A673 (cell line): ENCODE measurements at regions not wholly inside any gene's neighbourhood (a gene's known extent, or its start where the extent isn't known, plus 50 kb on each side); places are given as distances from the start of the nearest gene placed in this dataset.

Source experiments
- BruUV-seq: library from RNA; stranded (reverse); fragments of 400-500 nt; replicated peaks from 2 replicates; lab custom pipeline; 2021; lab: Mats Ljungman, UMichigan
- CTCF ChIA-PET: fragments of 300-600 bp; sonication (Branson Sonifier 250); formaldehyde crosslinking; loops from one replicate; lab custom pipeline; 2022; ENCODE audit warnings: antibody characterized with exemption; lab: Charles Lee
- POLR2A ChIA-PET: fragments of 300-600 bp; sonication (Branson Sonifier 250); formaldehyde crosslinking; loops from one replicate; lab custom pipeline; 2022; ENCODE audit warnings: antibody characterized with exemption; ENCODE audit not compliant: low non-redundant PET; lab: Charles Lee
- DNase-seq: peaks from one replicate; pipeline ENCODE4 v3.0.0-alpha.2; 2015; ENCODE audit warnings: low spot score
- H3K27ac ChIP-seq: fragments of 200-600 bp; sonication (generic); 2 replicates; pipeline ENCODE4 v1.5.1; 2016; ENCODE audit warnings: mixed run types, low read depth, mild to moderate bottlenecking, mixed read lengths, antibody characterized with exemption, low read length; ENCODE audit not compliant: poor library complexity, severe bottlenecking
- H3K27me3 ChIP-seq: fragments of 200-600 bp; sonication (generic); replicated peaks from 2 replicates; pipeline ENCODE4 v1.6.1; 2017; ENCODE audit warnings: mixed run types, low read depth, mild to moderate bottlenecking, mixed read lengths, antibody characterized with exemption, low read length; ENCODE audit not compliant: insufficient read depth, poor library complexity
- H3K36me3 ChIP-seq: fragments of 200-600 bp; sonication (generic); 2 replicates; pipeline ENCODE4 v1.6.1; 2016; ENCODE audit warnings: mixed run types, mild to moderate bottlenecking, mixed read lengths, antibody characterized with exemption, low read length; ENCODE audit not compliant: insufficient read depth, poor library complexity, severe bottlenecking
- H3K4me1 ChIP-seq: fragments of 200-600 bp; sonication (generic); 2 replicates; pipeline ENCODE4 v1.6.1; 2017; ENCODE audit warnings: mixed run types, mild to moderate bottlenecking, mixed read lengths, antibody characterized with exemption, low read length; ENCODE audit not compliant: insufficient read depth, poor library complexity, severe bottlenecking
- H3K4me3 ChIP-seq: fragments of 200-600 bp; sonication (generic); 2 replicates; pipeline ENCODE4 v1.5.1; 2016; ENCODE audit warnings: low read depth, mixed run types, mild to moderate bottlenecking, mixed read lengths, low read length; ENCODE audit not compliant: poor library complexity, severe bottlenecking
- H3K9me3 ChIP-seq: fragments of 200-600 bp; sonication (generic); 2 replicates; pipeline ENCODE4 v1.6.1; 2016; ENCODE audit warnings: mixed run types, low read depth, mild to moderate bottlenecking, mixed read lengths, antibody characterized with exemption, low read length; ENCODE audit not compliant: poor library complexity, severe bottlenecking
- CTCF ChIP-seq: fragments of 300-800, 200-600 bp; sonication (generic); conservative IDR thresholded peaks from 2 replicates; pipeline ENCODE4 v1.5.1; 2017; ENCODE audit warnings: low read depth, mild to moderate bottlenecking, antibody characterized with exemption, low read length, moderate library complexity, mixed read lengths
- EZH2 ChIP-seq: fragments of 200-600 bp; sonication (generic); IDR thresholded peaks from 2 replicates; pipeline ENCODE4 v1.6.1; 2017; ENCODE audit warnings: borderline replicate concordance, low read depth, mild to moderate bottlenecking, mixed read lengths, antibody characterized with exemption, low read length; ENCODE audit not compliant: poor library complexity, severe bottlenecking
- intact Hi-C: fragments of 100-400 bp; cut with micrococcal nuclease; formaldehyde crosslinking; loops from one replicate; pipeline ENCODE4 v1.10.0; 2022; ENCODE audit not compliant: unreplicated experiment

DNA sequence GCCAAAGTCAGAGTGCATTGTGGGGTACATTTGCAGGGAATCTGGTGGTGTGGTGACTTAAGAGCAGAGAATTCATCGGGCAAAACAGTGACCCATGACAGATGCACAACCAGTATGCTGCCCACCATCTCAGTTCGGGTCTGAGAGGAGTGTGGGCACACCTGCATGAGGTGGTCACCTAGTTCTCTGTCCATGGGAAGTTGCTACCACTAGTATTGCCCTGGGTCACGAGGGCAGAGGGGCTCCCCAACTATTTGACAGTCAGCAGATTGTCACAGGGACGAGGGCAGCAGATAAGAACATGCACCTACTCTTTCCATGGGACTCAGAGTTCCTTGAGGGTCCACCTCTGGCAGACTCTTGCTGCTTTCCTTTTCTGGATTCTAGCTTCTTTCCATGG, 305.2 kb upstream of the MAOA start:
- H3K4me3 ChIP-seq = no peak overlapping the region
- H3K36me3 ChIP-seq = no peaks in the 10 kb centered on the region
- ChIA-PET CTCF (no interaction called here), POLR2A (no interaction called here)
- TF ChIP-seq CTCF (no peak), EZH2 (no peak)
- intact Hi-C loops = no loop called here
- BruUV-seq = no TSS peak
- no peaks in the 10 kb centered on the region for H3K27me3 ChIP-seq
- H3K27ac ChIP-seq = no peak overlapping the region
- H3K4me1 ChIP-seq = no peaks in the 10 kb centered on the region
- no peaks in the 10 kb centered on the region for H3K9me3 ChIP-seq
- DNase-seq = no peak

DNA sequence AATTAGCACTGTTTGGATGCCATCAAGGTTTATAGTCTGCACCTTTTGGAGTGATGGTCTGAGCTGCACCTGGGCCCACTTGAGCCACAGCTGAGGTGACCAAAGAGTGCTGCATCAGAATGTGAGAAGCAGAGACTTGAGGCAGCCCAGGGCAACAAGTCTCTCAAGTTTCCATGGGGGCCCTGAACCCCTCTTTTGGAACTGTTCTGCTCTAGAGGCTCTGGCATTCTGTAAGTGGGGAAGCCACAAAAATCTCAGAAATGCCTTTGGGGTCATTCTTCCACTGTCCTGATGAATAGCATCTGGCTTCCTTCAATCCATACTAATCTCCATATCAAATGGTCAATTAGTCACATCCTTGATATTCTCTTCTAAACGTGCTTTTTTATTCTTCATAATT, 298.4 kb upstream of the MAOA start:
- ChIA-PET CTCF (no interaction called here), POLR2A (no interaction called here)
- Histone ChIP-seq H3K9me3 (no peaks in the 10 kb centered on the region), H3K4me3 (no peak overlapping the region), H3K27me3 (no peaks in the 10 kb centered on the region), H3K27ac (no peak overlapping the region), H3K36me3 (no peaks in the 10 kb centered on the region), H3K4me1 (no peaks in the 10 kb centered on the region)
- intact Hi-C loops = no loop called here
- TF ChIP-seq EZH2 = no peak
- no peak for TF ChIP-seq CTCF
- BruUV-seq = no TSS peak
- no peak for DNase-seq

DNA sequence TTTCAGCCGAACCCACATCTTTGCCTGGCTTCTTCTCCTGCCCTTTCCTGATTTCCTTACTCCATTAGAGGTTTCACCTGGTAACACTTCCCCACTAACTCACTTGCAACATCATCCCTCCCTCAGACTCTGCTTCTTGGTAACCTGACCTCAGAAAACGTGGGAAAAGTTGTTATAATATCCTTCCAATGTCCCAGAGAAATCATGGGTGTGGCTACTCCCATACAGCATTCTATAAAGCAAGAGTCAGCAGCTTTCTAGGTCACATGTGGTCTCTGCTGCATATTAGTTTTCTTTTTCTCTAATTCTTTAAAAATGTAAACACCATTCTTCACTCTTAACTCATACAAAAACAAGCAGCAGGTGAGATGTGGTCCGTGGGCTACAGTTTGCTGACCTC, 283.1 kb upstream of the MAOA start:
- no peaks in the 10 kb centered on the region for H3K9me3 ChIP-seq
- no peaks in the 10 kb centered on the region for H3K36me3 ChIP-seq
- H3K27ac ChIP-seq = no peak overlapping the region
- intact Hi-C loops = no loop called here
- DNase-seq = no peak
- no TSS peak for BruUV-seq
- H3K4me1 ChIP-seq = no peaks in the 10 kb centered on the region
- POLR2A ChIA-PET = no interaction called here
- CTCF ChIA-PET = no interaction called here
- H3K4me3 ChIP-seq = no peak overlapping the region
- no peaks in the 10 kb centered on the region for H3K27me3 ChIP-seq
- TF ChIP-seq EZH2 = no peak
- TF ChIP-seq CTCF = no peak
